ENCODE measurements at regions not wholly inside any gene's neighbourhood (a gene's known extent, or its start where the extent isn't known, plus 50 kb on each side); places are given as distances from the start of the nearest gene placed in this dataset.

DNA sequence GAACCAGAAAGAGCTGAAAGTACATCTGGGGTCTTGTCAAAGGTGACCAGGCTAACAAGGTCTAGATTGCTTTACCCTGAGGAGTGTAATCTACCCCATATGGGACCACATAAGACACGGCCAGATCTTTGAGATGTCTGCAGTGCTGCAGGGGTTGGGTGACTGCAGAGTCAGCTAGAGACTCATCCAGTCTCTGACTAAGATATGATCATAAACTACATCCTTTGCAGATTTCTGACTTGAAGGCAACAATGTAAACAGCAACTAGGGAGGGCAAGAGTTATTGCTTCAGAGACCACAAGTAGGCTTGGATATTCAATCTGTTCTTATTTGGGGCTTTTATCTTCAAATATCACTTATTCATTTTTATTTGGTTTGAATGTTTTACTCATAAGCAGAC is 1080.5 kb upstream of the FOXG1 start:
- no peak for TF ChIP-seq CTCF (IDR thresholded peaks at IDR 0.05; ENCODE audit: low read depth, low read length, missing control alignments)
- DNase-seq (ENCODE audit: low read depth), result no peak
- in situ Hi-C loops (cut with HindIII; ENCODE audit: low sequenced_read_pairs), result no loop called here
- no peak overlapping the region for H3K4me3 ChIP-seq (ENCODE audit: low read depth, low read length)

DNA sequence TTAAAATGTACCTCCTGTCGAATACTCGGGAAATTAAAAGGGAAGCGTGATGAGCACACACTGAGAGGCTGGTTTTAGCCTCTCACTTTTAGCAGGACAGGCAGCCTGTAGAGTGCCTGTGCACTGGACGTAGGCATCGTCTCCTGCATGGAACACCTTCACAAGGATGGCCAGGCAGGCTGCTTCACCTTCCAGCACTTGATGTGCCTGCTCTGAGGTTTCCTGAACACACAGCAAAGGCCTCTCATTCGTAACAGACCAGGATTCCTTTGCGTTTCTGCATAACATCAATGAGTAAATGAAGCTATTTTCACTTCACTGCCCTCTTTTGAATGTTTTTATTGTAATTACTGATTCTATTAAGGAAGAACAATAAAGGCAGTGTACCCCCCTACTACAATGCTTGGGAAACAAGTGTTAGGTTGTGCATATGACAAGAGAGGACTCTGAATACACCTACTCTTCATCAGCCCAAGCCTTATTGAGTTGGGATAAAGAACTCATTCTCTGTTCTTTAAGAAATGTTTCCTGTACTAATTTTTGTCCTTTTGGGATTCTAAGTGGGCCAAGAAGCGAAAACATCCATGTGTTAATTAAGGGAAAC is 1077.6 kb upstream of the FOXG1 start:
- no peak for DNase-seq (ENCODE audit: low read depth)
- H3K4me3 ChIP-seq (ENCODE audit: low read depth, low read length), result no peak overlapping the region
- in situ Hi-C loops (cut with HindIII; ENCODE audit: low sequenced_read_pairs), result no loop called here
- TF ChIP-seq CTCF (IDR thresholded peaks at IDR 0.05; ENCODE audit: low read depth, low read length, missing control alignments), result no peak

DNA sequence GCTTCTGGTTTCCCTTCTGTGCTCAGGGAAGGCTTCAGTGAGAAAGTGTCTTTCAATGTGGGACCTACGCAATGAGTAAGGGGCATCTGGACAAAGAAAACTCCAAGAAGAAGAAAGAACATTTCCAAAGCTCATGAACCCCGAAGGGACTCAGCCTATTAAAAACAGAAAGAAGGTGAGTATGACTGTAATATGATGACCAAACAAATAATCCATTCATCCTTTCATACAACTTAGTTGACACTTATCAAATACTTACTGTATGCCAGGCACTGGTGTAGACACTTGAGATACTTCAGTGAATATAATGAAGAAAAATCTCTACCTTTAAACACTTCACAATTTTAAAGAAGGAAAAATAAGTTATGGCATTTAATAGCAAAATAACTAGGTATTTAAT is 1054.2 kb upstream of the FOXG1 start:
- no peak overlapping the region for H3K4me3 ChIP-seq (ENCODE audit: low read depth, low read length)
- no peak for DNase-seq (ENCODE audit: low read depth)
- in situ Hi-C loops (cut with HindIII; ENCODE audit: low sequenced_read_pairs), result no loop called here
- TF ChIP-seq CTCF (IDR thresholded peaks at IDR 0.05; ENCODE audit: low read depth, low read length, missing control alignments), result no peak

- in situ Hi-C loops (cut with HindIII; ENCODE audit: low sequenced_read_pairs), result no loop called here
- DNase-seq (ENCODE audit: low read depth), result no peak
- no peak overlapping the region for H3K4me3 ChIP-seq (ENCODE audit: low read depth, low read length)
- TF ChIP-seq CTCF (IDR thresholded peaks at IDR 0.05; ENCODE audit: low read depth, low read length, missing control alignments), result no peak
Measured at GRCh38 chr14:27715561-27715960, 1051.0 kb upstream of the FOXG1 start.

GRCh38 chr14:27721760-27722159 is 1044.8 kb upstream of the FOXG1 start:
- H3K4me3 ChIP-seq (ENCODE audit: low read depth, low read length), result no peak overlapping the region
- no peak for DNase-seq (ENCODE audit: low read depth)
- TF ChIP-seq CTCF (IDR thresholded peaks at IDR 0.05; ENCODE audit: low read depth, low read length, missing control alignments), result no peak
- in situ Hi-C loops (cut with HindIII; ENCODE audit: low sequenced_read_pairs), result no loop called here

DNA sequence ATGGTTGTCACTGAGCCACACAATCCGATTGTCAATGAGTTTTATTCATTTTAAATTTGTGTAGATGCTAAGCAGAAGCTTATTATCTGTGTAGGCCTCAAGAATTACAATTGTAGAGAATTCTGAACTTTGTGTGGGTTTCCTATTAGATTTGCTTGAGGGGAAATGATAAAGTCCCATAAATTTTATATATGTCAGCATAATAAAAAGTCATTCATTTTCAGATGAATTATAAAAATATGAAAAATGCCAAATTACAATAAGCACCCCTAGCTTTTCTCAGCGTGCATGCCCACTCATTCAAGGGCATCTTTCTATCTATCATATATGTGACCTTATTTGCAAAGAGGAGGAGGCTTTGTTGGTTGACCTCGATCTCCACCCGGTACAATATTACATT is 1041.1 kb upstream of the FOXG1 start:
- TF ChIP-seq CTCF (IDR thresholded peaks at IDR 0.05; ENCODE audit: low read depth, low read length, missing control alignments), result no peak
- in situ Hi-C loops (cut with HindIII; ENCODE audit: low sequenced_read_pairs), result no loop called here
- DNase-seq (ENCODE audit: low read depth), result no peak
- H3K4me3 ChIP-seq (ENCODE audit: low read depth, low read length), result no peak overlapping the region
